Thyroid gland (tissue), 4 donors: ENCODE measurements at regions not wholly inside any gene's neighbourhood (a gene's known extent, or its start where the extent isn't known, plus 50 kb on each side); places are given as distances from the start of the nearest gene placed in this dataset.
"Not testable (repeated sequence)": the region's sequence is repeated elsewhere in the genome, so short reads cannot be mapped to it uniquely, and the experiment has no call there.

Experiments used
- CTCF ChIP-seq, 6 experiments: fragments of 200-600 bp in 3 of 6; fragments of 450-650 bp in 3 of 6; sonication (generic) in 3 of 6; IDR thresholded peaks; one replicate each; pipeline ENCODE4 v1.5.1; 2016 to 2019; ENCODE audit warnings: antibody characterized with exemption in 6 of 6, mild to moderate bottlenecking in 2 of 6, inconsistent platforms in 1 of 6, moderate library complexity in 1 of 6
- POLR2A ChIP-seq, 2 donors: fragments of 450-650 bp; IDR thresholded peaks; one replicate each; pipeline ENCODE4 v1.6.1; 2017; ENCODE audit warnings: antibody characterized with exemption in 2 of 2, mild to moderate bottlenecking in 2 of 2, moderate library complexity in 1 of 2

DNA sequence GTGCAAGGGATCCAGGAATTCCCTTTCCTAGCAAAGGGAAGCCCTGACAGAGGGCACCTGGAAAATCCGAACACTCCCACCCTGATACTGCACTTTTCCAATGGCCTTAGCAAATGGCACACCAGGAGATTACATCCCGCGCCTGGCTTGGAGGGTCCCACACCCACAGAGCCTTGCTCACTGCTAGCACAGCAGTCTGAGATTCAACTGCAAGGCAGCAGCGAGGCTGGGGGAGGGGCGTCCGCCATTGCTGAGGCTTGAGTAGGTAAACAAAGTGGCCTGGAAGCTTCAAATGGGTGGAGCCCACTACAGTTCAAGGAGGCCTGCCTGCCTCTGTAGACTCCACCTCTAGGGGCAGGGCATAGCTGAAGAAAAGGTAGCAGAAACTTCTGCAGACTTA lies 888.8 kb downstream of the RPS29 start:
- not testable (repeated sequence) for TF ChIP-seq CTCF, POLR2A (IDR thresholded peaks at IDR 0.05)
